NT2/D1 (cell line): ENCODE measurements at regions not wholly inside any gene's neighbourhood (a gene's known extent, or its start where the extent isn't known, plus 50 kb on each side); places are given as distances from the start of the nearest gene placed in this dataset.
"Not testable (repeated sequence)": the region's sequence is repeated elsewhere in the genome, so short reads cannot be mapped to it uniquely, and the experiment has no call there.

Experiments
- YY1 ChIP-seq: IDR thresholded peaks from 2 replicates; pipeline ENCODE4 v1.6.1; 2011; ENCODE audit not compliant: insufficient read length, insufficient read depth
- ZNF274 ChIP-seq: IDR thresholded peaks from 2 replicates; pipeline ENCODE4 v1.6.1; 2011; ENCODE audit warnings: mild to moderate bottlenecking, low read depth, low read length

DNA sequence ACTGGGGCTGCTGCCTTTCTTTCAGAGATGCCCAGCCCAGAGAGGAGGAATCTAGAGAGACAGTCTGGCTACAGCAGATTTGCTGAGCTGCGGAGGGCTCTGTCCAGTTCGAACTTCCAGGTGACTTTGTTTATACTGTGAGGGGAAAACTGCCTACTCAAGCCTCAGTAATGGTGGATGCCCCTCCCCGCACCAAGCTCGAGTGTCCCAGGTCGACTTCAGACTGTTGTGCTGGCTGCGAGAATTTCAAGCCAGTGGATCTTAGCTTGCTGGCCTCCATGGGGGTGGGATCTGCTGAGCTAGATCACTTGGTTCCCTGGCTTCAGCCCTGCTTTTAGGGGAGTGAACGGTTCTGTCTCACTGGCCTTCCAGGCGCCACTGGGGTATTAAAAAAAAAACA, 163.1 kb downstream of the GATB start:
- TF ChIP-seq YY1, ZNF274: not testable (repeated sequence)
